Left ventricle myocardium inferior (tissue), 1 donor: ENCODE measurements at regions not wholly inside any gene's neighbourhood (a gene's known extent, or its start where the extent isn't known, plus 50 kb on each side); places are given as distances from the start of the nearest gene placed in this dataset.

ENCODE experiments used
- DNase-seq: peaks from one replicate; pipeline ENCODE4 v3.0.0-alpha.2; 2020
- H3K27ac ChIP-seq: fragments of 200-600 bp; replicated peaks from 2 replicates; pipeline ENCODE4 v1.8.0; 2021
- H3K27me3 ChIP-seq: fragments of 200-600 bp; 2 replicates; pipeline ENCODE4 v1.8.0; 2021; ENCODE audit warnings: low read depth
- H3K36me3 ChIP-seq: fragments of 200-600 bp; 2 replicates; pipeline ENCODE4 v1.8.0; 2021
- H3K4me1 ChIP-seq: fragments of 200-600 bp; 2 replicates; pipeline ENCODE4 v1.8.0; 2021
- H3K4me3 ChIP-seq: fragments of 200-600 bp; 2 replicates; pipeline ENCODE4 v1.8.0; 2021; ENCODE audit warnings: mild to moderate bottlenecking, moderate library complexity
- H3K9me3 ChIP-seq: fragments of 200-600 bp; replicated peaks from 2 replicates; pipeline ENCODE4 v1.8.0; 2021
- intact Hi-C: fragments of 100-400 bp; cut with micrococcal nuclease; formaldehyde crosslinking; loops from one replicate; pipeline ENCODE4 v1.11.0; 2022
- TF ChIP-seq, protein P1 (sequence below): fragments of 200-600 bp; IDR thresholded peaks from 2 replicates; pipeline ENCODE4 v1.8.0; 2021; ENCODE audit warnings: antibody characterized with exemption, mild to moderate bottlenecking, borderline replicate concordance
- donor health status: DM: no; HTN: yes; CAD: no; lungs with severe emphysema.

DNA sequence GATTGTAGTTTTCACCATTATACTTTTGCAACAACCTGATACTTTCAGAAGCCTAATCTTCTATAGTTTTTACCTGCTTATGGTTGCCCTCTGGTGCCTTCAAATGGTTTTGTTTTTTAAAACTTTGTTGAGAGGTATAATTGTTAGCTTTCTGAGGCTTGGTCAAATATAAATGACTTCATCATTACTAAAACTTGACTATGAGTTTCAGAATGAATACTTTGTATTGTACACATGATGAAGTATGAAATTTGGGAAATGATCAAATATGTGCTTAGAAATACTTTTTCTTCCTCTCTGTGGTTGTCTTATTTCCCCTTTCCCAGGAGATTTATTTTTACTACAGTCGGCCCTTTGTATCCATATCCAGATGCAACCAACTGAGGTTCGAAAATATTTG lies 151.8 kb upstream of the B3GALT2 start:
- Histone ChIP-seq H3K4me3 (no peak overlapping the region), H3K27me3 (no peaks in the 10 kb centered on the region), H3K27ac (no peak overlapping the region), H3K4me1 (no peaks in the 10 kb centered on the region), H3K9me3 (peaks cover 10% of the 10 kb centered on the region), H3K36me3 (no peaks in the 10 kb centered on the region)
- intact Hi-C loops: no loop called here
- no peak for DNase-seq
- TF ChIP-seq, protein P1, sequence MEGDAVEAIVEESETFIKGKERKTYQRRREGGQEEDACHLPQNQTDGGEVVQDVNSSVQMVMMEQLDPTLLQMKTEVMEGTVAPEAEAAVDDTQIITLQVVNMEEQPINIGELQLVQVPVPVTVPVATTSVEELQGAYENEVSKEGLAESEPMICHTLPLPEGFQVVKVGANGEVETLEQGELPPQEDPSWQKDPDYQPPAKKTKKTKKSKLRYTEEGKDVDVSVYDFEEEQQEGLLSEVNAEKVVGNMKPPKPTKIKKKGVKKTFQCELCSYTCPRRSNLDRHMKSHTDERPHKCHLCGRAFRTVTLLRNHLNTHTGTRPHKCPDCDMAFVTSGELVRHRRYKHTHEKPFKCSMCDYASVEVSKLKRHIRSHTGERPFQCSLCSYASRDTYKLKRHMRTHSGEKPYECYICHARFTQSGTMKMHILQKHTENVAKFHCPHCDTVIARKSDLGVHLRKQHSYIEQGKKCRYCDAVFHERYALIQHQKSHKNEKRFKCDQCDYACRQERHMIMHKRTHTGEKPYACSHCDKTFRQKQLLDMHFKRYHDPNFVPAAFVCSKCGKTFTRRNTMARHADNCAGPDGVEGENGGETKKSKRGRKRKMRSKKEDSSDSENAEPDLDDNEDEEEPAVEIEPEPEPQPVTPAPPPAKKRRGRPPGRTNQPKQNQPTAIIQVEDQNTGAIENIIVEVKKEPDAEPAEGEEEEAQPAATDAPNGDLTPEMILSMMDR: no peak

DNA sequence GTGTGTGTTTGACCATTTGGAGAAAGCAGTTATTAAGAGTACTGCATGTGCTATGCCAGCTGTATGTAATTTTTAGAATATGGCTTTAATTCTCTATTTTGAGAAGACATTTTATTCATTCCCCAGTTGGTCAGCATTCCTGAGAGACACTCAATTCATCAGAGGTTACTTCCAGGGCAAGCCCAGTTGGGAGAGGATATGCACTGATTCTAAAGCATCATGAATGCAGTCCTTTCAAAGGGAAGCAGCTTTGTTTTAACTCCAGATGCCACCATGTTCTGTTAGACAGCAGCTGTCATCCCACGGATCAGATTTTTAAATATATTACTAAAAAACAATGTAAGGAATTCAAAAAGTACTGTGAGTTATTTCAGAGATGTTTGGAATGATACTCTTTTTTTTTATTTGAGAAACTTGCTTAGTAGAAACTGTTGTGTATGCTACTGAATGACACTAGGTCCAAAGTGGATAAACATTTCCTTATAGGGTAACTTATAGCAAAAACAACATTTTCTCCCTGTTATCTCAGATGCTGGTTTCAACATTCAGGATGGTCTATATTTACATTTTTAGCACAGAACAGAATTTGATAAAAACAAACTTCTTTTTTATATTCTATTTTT lies 149.5 kb upstream of the B3GALT2 start:
- intact Hi-C loops: no loop called here
- Histone ChIP-seq H3K27ac (no peak overlapping the region), H3K4me1 (no peaks in the 10 kb centered on the region), H3K36me3 (no peaks in the 10 kb centered on the region), H3K4me3 (no peak overlapping the region), H3K27me3 (no peaks in the 10 kb centered on the region), H3K9me3 (peaks cover 33% of the 10 kb centered on the region)
- no peak for DNase-seq
- TF ChIP-seq, protein P1: no peak

DNA sequence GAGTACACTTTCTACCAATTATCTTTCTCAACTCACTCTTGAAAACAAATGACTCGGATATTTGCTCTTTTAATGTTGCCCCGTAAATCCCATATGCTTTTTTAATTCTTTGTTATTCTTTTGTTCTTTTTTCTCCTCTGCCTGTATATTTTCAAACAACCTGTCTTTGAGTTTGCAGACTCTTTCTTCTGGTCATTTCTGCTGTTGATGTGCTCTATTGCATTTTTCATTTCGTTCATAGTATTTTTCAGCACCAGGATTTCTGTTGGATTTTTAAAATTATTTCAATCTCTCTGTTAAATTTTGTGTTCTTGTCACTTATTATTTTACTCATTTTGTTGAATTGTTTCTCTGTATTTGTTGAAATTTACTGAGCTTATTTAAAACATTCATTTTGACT lies 146.8 kb upstream of the B3GALT2 start:
- no peak for DNase-seq
- intact Hi-C loops: no loop called here
- H3K27ac ChIP-seq: no peak overlapping the region
- no peaks in the 10 kb centered on the region for H3K36me3 ChIP-seq
- no peaks in the 10 kb centered on the region for H3K4me1 ChIP-seq
- TF ChIP-seq, protein P1: no peak
- H3K27me3 ChIP-seq: no peaks in the 10 kb centered on the region
- no peak overlapping the region for H3K4me3 ChIP-seq
- peaks cover 49% of the 10 kb centered on the region for H3K9me3 ChIP-seq

DNA sequence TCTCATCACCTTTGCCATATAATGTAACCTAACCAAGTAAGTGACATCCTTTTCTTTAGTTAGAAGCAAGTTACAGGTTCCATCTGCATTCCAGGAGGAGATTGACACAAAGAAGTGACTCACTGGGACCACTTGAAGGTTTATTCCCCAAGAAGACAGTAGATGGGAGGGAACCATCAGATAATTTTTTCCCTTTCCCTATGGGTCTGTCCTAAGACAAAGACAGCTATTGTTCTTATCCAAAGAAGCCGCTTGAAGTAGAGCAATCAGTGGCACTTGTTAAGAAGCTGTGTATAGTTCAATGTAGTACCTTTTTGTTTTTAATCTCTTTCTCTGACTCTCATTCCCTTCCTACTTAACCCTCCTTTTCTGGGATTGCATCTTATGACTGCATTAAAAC lies 139.9 kb upstream of the B3GALT2 start:
- Histone ChIP-seq H3K4me1 (no peaks in the 10 kb centered on the region), H3K4me3 (no peak overlapping the region), H3K27ac (no peak overlapping the region), H3K27me3 (no peaks in the 10 kb centered on the region), H3K9me3 (peaks cover 38% of the 10 kb centered on the region), H3K36me3 (no peaks in the 10 kb centered on the region)
- DNase-seq: no peak
- intact Hi-C loops: no loop called here
- TF ChIP-seq, protein P1: no peak

DNA sequence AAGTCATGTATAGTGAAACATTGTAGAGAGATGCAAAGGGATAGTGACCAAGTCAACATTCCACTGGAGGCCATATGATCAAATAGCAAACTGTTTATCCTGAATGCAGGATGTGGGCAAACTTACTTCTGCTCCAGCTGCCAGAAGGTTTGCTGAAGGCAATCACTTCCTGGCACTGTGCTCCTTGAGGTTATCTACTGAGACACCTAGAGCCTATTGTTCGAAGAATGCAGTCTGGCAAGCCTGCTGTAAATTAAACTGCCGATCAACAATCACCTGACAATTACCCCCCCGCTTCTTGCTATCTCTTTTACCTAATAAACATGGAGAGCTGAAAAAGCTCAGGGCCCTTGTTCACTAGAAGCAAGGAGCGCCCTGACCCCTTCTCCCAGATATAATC lies 139.4 kb upstream of the B3GALT2 start:
- TF ChIP-seq, protein P1: no peak
- Histone ChIP-seq H3K27me3 (no peaks in the 10 kb centered on the region), H3K27ac (no peak overlapping the region), H3K9me3 (peaks cover 34% of the 10 kb centered on the region), H3K36me3 (no peaks in the 10 kb centered on the region), H3K4me1 (no peaks in the 10 kb centered on the region), H3K4me3 (no peak overlapping the region)
- intact Hi-C loops: no loop called here
- no peak for DNase-seq
